Erythroblast (primary cell): ENCODE measurements at regions not wholly inside any gene's neighbourhood (a gene's known extent, or its start where the extent isn't known, plus 50 kb on each side); places are given as distances from the start of the nearest gene placed in this dataset.

ENCODE experiments used
- GATA1 ChIP-seq: IDR thresholded peaks from 2 replicates; pipeline ENCODE4 v1.6.1; 2011; ENCODE audit warnings: low read depth, mild to moderate bottlenecking, control low read depth, low read length, moderate library complexity
- POLR2A ChIP-seq: IDR thresholded peaks from 2 replicates; pipeline ENCODE4 v1.6.1; 2011; ENCODE audit warnings: mild to moderate bottlenecking, low read length

GRCh38 chr2:30321466-30321865, 90.1 kb downstream of the LBH start:
- no peak for TF ChIP-seq POLR2A
- TF ChIP-seq GATA1 = no peak
